ENCODE measurements at regions not wholly inside any gene's neighbourhood (a gene's known extent, or its start where the extent isn't known, plus 50 kb on each side); places are given as distances from the start of the nearest gene placed in this dataset.

GRCh38 chr3:25870452-25870851 is 80.6 kb downstream of the OXSM start:
- Histone ChIP-seq H3K9ac (ENCODE audit: low read length) (no peak overlapping the region), H3K79me2 (ENCODE audit: insufficient read depth, low read length) (no peaks in the 10 kb centered on the region), H3K4me1 (ENCODE audit: insufficient read depth, low read length) (no peaks in the 10 kb centered on the region), H3K27me3 (ENCODE audit: insufficient read depth, low read length) (no peaks in the 10 kb centered on the region), H3K36me3 (ENCODE audit: insufficient read depth, low read length) (no peaks in the 10 kb centered on the region), H3K4me2 (ENCODE audit: low read length) (no peak overlapping the region), H3K27ac (ENCODE audit: low read depth, low read length) (no peak overlapping the region), H2AFZ (ENCODE audit: low read depth, low read length) (no peak overlapping the region), H3K4me3 (ENCODE audit: insufficient read depth, low read depth, low read length) (no peak overlapping the region), H3K9me3 (ENCODE audit: insufficient read depth, low read depth, low read length) (no peaks in the 10 kb centered on the region), H4K20me1 (ENCODE audit: insufficient read depth, low read length) (no peaks in the 10 kb centered on the region)
- TF ChIP-seq EZH2 (IDR thresholded peaks at IDR 0.05; ENCODE audit: insufficient read depth, low read length) (no peak), CTCF (IDR thresholded peaks at IDR 0.05; ENCODE audit: insufficient read depth, low read depth, low read length) (no peak)
- FAIRE-seq (no peak), DNase-seq (ENCODE audit: low read depth) (no peak)
- Mint-ChIP-seq H3K27me3 (ENCODE audit: low read depth, unreplicated experiment) (peaks cover 2% of the 10 kb centered on the region), H3K4me3 (ENCODE audit: unreplicated experiment) (no peak overlapping the region), H3K36me3 (ENCODE audit: low read depth, unreplicated experiment) (no peaks in the 10 kb centered on the region), H3K4me1 (ENCODE audit: low read depth, unreplicated experiment) (no peaks in the 10 kb centered on the region), H3K27ac (ENCODE audit: unreplicated experiment) (no peak overlapping the region), H3K9me3 (ENCODE audit: unreplicated experiment) (peaks cover 3% of the 10 kb centered on the region)

DNA sequence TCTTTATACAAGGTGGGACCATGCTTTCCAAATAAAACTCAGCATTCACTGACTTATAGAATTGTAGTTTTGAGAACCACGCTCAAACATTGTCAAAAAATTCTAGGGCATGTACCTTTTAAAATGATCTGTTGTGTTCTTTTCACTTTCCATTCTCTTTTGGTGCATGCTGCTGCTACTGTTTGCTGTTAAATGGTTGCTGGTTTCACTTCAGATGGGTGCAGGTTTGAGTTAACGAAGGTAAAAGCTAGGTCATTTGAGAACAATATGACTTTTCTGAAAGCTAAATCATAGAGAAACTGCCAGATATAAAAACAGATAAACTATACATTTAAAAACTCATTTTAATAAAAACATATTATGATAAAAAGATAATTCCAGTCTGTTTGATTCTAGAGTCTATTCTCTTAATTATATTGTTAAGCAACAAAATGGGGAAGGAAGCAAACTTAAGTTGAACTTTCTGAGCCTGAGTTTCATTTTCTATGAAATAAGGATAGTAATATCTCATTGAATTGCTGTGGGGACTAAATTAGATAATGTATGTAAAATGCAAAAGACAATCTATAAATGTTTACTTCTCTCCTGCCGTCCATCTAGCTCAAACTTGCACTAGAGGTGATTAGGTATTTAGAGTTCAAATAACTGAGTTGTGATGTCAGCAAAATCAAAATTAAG is 82.4 kb downstream of the OXSM start:
- Histone ChIP-seq H3K9ac (ENCODE audit: low read length) (no peak overlapping the region), H3K27ac (ENCODE audit: low read depth, low read length) (no peak overlapping the region), H4K20me1 (ENCODE audit: insufficient read depth, low read length) (no peaks in the 10 kb centered on the region), H3K4me3 (ENCODE audit: insufficient read depth, low read depth, low read length) (no peak overlapping the region), H2AFZ (ENCODE audit: low read depth, low read length) (no peak overlapping the region), H3K27me3 (ENCODE audit: insufficient read depth, low read length) (no peaks in the 10 kb centered on the region), H3K9me3 (ENCODE audit: insufficient read depth, low read depth, low read length) (no peaks in the 10 kb centered on the region), H3K36me3 (ENCODE audit: insufficient read depth, low read length) (no peaks in the 10 kb centered on the region), H3K4me2 (ENCODE audit: low read length) (no peak overlapping the region), H3K4me1 (ENCODE audit: insufficient read depth, low read length) (no peaks in the 10 kb centered on the region), H3K79me2 (ENCODE audit: insufficient read depth, low read length) (no peaks in the 10 kb centered on the region)
- FAIRE-seq (no peak), DNase-seq (ENCODE audit: low read depth) (no peak)
- peaks cover 3% of the 10 kb centered on the region for H3K9me3 Mint-ChIP-seq (ENCODE audit: unreplicated experiment)
- H3K36me3 Mint-ChIP-seq (ENCODE audit: low read depth, unreplicated experiment): no peaks in the 10 kb centered on the region
- peaks cover 2% of the 10 kb centered on the region for H3K27me3 Mint-ChIP-seq (ENCODE audit: low read depth, unreplicated experiment)
- no peak overlapping the region for H3K27ac Mint-ChIP-seq (ENCODE audit: unreplicated experiment)
- TF ChIP-seq CTCF (IDR thresholded peaks at IDR 0.05; ENCODE audit: insufficient read depth, low read depth, low read length) (no peak), EZH2 (IDR thresholded peaks at IDR 0.05; ENCODE audit: insufficient read depth, low read length) (no peak)
- no peaks in the 10 kb centered on the region for H3K4me1 Mint-ChIP-seq (ENCODE audit: low read depth, unreplicated experiment)
- H3K4me3 Mint-ChIP-seq (ENCODE audit: unreplicated experiment): no peak overlapping the region

GRCh38 chr3:25883492-25883891 is 93.6 kb downstream of the OXSM start:
- Histone ChIP-seq H3K79me2 (ENCODE audit: insufficient read depth, low read length) (no peaks in the 10 kb centered on the region), H3K27ac (ENCODE audit: low read depth, low read length) (no peak overlapping the region), H3K4me1 (ENCODE audit: insufficient read depth, low read length) (no peaks in the 10 kb centered on the region), H3K27me3 (ENCODE audit: insufficient read depth, low read length) (no peaks in the 10 kb centered on the region), H3K36me3 (ENCODE audit: insufficient read depth, low read length) (no peaks in the 10 kb centered on the region), H3K9ac (ENCODE audit: low read length) (no peak overlapping the region), H2AFZ (ENCODE audit: low read depth, low read length) (no peak overlapping the region), H3K4me2 (ENCODE audit: low read length) (no peak overlapping the region), H4K20me1 (ENCODE audit: insufficient read depth, low read length) (no peaks in the 10 kb centered on the region), H3K9me3 (ENCODE audit: insufficient read depth, low read depth, low read length) (no peaks in the 10 kb centered on the region), H3K4me3 (ENCODE audit: insufficient read depth, low read depth, low read length) (no peak overlapping the region)
- Mint-ChIP-seq H3K9me3 (ENCODE audit: unreplicated experiment) (no peaks in the 10 kb centered on the region), H3K36me3 (ENCODE audit: low read depth, unreplicated experiment) (no peaks in the 10 kb centered on the region), H3K4me3 (ENCODE audit: unreplicated experiment) (no peak overlapping the region), H3K27me3 (ENCODE audit: low read depth, unreplicated experiment) (no peaks in the 10 kb centered on the region), H3K4me1 (ENCODE audit: low read depth, unreplicated experiment) (peaks cover 8% of the 10 kb centered on the region), H3K27ac (ENCODE audit: unreplicated experiment) (no peak overlapping the region)
- DNase-seq (ENCODE audit: low read depth): no peak
- TF ChIP-seq CTCF (IDR thresholded peaks at IDR 0.05; ENCODE audit: insufficient read depth, low read depth, low read length) (no peak), EZH2 (IDR thresholded peaks at IDR 0.05; ENCODE audit: insufficient read depth, low read length) (no peak)
- FAIRE-seq: no peak

Measured in astrocyte (in vitro differentiated cells and primary cell).